ENCODE measurements at regions not wholly inside any gene's neighbourhood (a gene's known extent, or its start where the extent isn't known, plus 50 kb on each side); places are given as distances from the start of the nearest gene placed in this dataset.

DNA sequence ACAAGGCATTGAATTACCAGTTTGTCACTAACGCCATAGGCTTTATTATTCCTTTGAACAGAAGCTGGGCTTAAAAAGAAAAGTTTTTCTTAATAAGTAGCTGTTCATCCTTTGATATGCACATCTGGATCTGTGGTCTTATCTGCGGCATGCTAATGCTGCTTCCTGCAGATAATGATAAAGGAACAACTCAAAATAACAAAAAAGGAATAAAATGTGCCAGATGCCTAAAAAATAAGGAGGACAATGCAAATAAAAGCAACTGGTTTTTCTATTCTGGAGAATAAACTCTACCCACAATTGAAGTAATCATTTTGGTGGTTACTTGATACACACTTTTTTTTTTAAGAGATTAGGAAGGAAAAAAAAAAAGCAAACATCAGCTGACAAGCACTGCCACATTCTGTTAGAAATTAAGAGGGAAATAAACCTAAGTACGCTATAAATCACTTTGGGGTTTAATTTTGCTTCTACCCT, 156.8 kb upstream of the SALL4 start:
- H3K27ac ChIP-seq = no peak overlapping the region
- TF ChIP-seq ZFX (IDR thresholded peaks at IDR 0.05; ENCODE audit: borderline replicate concordance) = no peak

DNA sequence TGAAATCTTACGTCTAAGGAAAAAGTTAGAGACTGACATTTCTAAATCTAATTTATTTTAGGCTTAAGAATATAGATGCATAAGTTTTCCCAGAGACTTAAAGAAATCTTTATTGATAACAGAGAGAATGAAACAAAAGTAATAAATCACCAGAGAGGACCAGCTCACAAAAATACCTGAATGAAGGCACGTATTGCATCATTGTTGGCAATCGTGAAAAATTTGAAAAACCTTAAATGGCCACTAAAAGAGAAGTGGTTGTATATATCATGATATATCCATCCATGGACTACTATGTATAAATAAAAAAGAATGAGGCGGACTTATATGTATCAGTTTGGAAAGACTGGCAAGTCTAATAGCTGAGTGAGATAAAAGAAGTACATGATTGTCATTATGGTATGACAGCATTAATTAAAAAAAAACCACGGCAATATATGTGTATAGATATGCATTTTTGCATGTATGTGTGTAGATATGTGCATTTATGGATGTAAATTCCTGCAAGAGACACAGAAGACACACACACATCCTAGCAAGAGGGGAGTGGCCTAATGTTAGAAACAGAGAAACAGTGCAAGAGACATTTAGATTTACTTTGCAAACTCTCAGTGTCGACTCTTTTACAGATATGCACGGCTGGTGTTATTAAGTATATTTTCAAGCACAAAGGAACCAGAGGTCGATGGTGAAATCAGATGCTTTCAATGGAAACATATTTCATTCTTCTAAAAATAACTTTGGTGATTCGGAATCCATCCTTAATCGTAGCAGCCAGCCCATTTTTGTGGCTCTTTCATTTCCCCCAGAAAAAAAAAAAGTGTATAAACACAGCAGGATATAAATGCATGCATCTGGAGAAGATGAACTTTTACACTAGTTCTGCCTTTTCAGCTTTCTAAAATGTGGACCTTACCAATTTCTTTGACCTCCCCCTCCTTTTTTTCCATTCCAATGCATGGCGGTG, 156.1 kb upstream of the SALL4 start:
- no peak overlapping the region for H3K27ac ChIP-seq
- no peak for TF ChIP-seq ZFX (IDR thresholded peaks at IDR 0.05; ENCODE audit: borderline replicate concordance)
- TF ChIP-seq, protein P1, sequence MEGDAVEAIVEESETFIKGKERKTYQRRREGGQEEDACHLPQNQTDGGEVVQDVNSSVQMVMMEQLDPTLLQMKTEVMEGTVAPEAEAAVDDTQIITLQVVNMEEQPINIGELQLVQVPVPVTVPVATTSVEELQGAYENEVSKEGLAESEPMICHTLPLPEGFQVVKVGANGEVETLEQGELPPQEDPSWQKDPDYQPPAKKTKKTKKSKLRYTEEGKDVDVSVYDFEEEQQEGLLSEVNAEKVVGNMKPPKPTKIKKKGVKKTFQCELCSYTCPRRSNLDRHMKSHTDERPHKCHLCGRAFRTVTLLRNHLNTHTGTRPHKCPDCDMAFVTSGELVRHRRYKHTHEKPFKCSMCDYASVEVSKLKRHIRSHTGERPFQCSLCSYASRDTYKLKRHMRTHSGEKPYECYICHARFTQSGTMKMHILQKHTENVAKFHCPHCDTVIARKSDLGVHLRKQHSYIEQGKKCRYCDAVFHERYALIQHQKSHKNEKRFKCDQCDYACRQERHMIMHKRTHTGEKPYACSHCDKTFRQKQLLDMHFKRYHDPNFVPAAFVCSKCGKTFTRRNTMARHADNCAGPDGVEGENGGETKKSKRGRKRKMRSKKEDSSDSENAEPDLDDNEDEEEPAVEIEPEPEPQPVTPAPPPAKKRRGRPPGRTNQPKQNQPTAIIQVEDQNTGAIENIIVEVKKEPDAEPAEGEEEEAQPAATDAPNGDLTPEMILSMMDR (IDR thresholded peaks at IDR 0.05) = no peak

DNA sequence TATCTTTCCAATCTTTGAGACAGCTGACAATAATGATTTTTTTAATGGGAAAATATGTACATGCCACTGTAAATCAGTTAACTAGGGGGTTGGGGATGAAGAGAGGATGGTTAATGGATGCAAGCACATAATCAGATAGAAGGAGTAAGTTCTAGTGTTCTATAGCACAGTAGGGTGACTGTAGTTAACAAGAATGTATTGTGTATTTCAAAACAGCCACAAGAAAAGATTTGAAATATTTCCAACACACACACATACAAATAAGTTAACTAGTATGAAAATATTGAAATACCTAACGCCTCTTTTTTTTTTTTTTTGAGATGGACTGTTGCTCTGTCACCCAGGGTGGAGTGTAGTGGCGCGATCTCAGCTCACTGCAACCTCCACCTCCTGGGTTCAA, 153.4 kb upstream of the SALL4 start:
- TF ChIP-seq, protein P1 (IDR thresholded peaks at IDR 0.05) = no peak
- no peak for TF ChIP-seq ZFX (IDR thresholded peaks at IDR 0.05; ENCODE audit: borderline replicate concordance)
- no peak overlapping the region for H3K27ac ChIP-seq

DNA sequence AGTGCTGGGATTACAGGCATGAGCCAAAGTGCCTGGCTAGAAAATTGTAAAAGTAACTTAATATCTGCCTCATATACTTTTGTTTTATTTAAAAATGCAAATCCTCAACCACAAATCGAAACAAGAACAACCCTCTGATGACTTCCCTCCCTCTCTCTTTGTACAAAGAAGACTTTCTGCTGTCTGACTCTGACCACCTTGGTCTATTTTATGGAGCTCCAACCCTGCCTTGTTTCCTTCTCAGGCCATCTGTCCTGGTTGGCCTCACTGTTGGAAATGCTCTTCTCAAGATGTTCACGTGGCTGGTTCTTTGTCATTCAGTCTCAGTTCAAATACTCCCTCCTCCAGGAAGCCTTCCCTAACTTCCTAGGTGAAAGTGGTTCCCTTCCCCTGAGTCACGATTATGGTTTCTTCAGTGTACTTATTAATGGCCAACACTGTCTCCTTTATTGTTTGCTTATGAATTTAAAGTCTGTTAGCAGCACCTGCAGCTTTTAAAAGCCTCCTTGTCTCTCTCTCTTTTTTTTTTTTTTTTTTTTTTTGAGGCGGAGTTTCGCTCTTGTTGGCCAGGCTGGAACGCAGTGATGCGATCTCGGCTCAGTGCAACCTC, 151.5 kb upstream of the SALL4 start:
- no peak overlapping the region for H3K27ac ChIP-seq
- TF ChIP-seq ZFX (IDR thresholded peaks at IDR 0.05; ENCODE audit: borderline replicate concordance) = no peak
- TF ChIP-seq, protein P1 (IDR thresholded peaks at IDR 0.05) = no peak

DNA sequence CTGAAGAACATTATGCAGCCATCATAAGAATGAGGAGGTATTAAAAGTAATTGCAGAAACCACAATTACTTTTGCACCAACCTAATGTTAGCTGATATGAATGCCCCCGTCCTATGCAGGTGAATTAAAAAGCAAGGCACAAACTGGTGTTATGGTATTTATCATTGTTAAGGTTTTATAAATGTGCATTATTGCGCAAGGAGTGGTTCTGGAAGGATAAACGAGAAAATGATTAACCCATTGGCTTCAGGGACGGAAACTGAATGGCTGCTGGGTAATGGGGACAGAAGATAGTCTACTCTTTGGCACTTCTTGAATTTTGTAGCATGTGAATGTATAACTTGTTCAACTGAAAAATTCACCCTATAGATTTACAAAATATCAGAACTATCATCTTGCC, 148.6 kb upstream of the SALL4 start:
- no peak for TF ChIP-seq ZFX (IDR thresholded peaks at IDR 0.05; ENCODE audit: borderline replicate concordance)
- TF ChIP-seq, protein P1 (IDR thresholded peaks at IDR 0.05) = no peak

DNA sequence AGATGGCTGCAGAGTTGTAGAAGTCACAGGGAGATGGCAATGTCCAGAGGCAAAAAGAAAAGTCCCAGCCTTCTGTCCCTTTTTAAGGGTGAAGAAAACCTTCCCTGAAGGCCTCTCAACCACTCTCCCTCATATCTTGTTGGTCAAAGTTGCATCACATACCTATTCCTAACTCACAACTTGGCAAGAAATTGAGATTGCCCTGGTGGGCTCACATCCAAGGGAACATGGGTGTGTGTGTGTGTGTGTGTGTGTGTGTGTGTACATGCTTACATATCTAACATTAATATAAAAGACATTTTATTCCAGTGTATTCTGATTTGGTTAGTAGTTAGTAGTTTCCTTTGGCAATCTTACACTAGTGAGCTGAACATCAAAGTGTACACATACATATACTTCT, 144.3 kb upstream of the SALL4 start:
- TF ChIP-seq, protein P1 (IDR thresholded peaks at IDR 0.05) = no peak
- TF ChIP-seq ZFX (IDR thresholded peaks at IDR 0.05; ENCODE audit: borderline replicate concordance) = no peak
- H3K27ac ChIP-seq = no peak overlapping the region

More for the DNA sequence above, 148.6 kb upstream of the SALL4 start:
- H3K27ac ChIP-seq = no peak overlapping the region

DNA sequence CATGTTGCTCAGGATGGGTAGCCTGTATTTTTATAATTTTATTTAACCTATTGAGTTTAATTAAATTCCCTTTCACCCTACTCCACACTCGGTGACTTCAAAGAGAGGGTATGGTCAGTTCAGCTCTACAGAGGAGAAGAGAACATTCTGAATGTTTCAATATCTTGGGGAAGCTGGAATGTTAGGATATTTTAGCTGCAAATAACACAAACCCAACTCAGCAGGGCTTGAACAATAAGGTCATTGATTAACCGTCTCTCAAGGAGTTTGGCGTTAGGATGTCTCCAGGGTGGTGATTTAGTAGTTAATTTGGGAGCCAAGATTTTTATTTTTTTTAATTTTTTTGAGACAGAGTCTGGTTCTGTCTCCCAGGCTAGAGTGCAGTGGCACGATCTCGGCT, 143.6 kb upstream of the SALL4 start:
- no peak for TF ChIP-seq ZFX (IDR thresholded peaks at IDR 0.05; ENCODE audit: borderline replicate concordance)
- TF ChIP-seq, protein P1 (IDR thresholded peaks at IDR 0.05) = no peak

More for the DNA sequence above, 143.6 kb upstream of the SALL4 start:
- H3K27ac ChIP-seq = no peak overlapping the region

All from 22Rv1 (cell line).